Body of pancreas (tissue), 4 donors: ENCODE measurements at regions not wholly inside any gene's neighbourhood (a gene's known extent, or its start where the extent isn't known, plus 50 kb on each side); places are given as distances from the start of the nearest gene placed in this dataset.

Source experiments
- POLR2A ChIP-seq, 3 donors: fragments of 450-650 bp; IDR thresholded peaks; one replicate each; pipeline ENCODE4 v1.6.1; 2016; ENCODE audit warnings: antibody characterized with exemption in 3 of 3, mild to moderate bottlenecking in 2 of 3
- TF ChIP-seq, protein P1 (sequence below), 7 experiments: fragments of 450-650 bp in 4 of 7; fragments of 200-600 bp in 3 of 7; sonication (generic) in 3 of 7; IDR thresholded peaks; one replicate each; pipeline ENCODE4 v1.5.1; 2016 to 2019; ENCODE audit warnings: antibody characterized with exemption in 7 of 7

GRCh38 chr16:73290258-73290657, 242.3 kb upstream of the ZFHX3 start:
- TF ChIP-seq, protein P1, sequence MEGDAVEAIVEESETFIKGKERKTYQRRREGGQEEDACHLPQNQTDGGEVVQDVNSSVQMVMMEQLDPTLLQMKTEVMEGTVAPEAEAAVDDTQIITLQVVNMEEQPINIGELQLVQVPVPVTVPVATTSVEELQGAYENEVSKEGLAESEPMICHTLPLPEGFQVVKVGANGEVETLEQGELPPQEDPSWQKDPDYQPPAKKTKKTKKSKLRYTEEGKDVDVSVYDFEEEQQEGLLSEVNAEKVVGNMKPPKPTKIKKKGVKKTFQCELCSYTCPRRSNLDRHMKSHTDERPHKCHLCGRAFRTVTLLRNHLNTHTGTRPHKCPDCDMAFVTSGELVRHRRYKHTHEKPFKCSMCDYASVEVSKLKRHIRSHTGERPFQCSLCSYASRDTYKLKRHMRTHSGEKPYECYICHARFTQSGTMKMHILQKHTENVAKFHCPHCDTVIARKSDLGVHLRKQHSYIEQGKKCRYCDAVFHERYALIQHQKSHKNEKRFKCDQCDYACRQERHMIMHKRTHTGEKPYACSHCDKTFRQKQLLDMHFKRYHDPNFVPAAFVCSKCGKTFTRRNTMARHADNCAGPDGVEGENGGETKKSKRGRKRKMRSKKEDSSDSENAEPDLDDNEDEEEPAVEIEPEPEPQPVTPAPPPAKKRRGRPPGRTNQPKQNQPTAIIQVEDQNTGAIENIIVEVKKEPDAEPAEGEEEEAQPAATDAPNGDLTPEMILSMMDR (IDR thresholded peaks at IDR 0.05) = no peak
- no peak for TF ChIP-seq POLR2A (IDR thresholded peaks at IDR 0.05)
